Osteoblast (primary cell): ENCODE measurements at regions not wholly inside any gene's neighbourhood (a gene's known extent, or its start where the extent isn't known, plus 50 kb on each side); places are given as distances from the start of the nearest gene placed in this dataset.

Experiments used
- DNase-seq: peaks from one replicate; pipeline ENCODE4 v3.0.0; 2011; ENCODE audit warnings: low spot score, mixed read lengths; ENCODE audit not compliant: insufficient read length; ENCODE audit errors: missing footprints
- H2AFZ ChIP-seq: 2 replicates; pipeline ENCODE4 v1.6.0; 2011; ENCODE audit warnings: mild to moderate bottlenecking, low read length
- H3K27ac ChIP-seq: 2 replicates; pipeline ENCODE4 v1.5.1; 2011; ENCODE audit warnings: mild to moderate bottlenecking, low read depth, low read length, moderate library complexity
- H3K27me3 ChIP-seq: 2 replicates; pipeline ENCODE4 v1.6.0; 2012; ENCODE audit warnings: mild to moderate bottlenecking, control low read depth, inconsistent platforms, low read length, moderate library complexity; ENCODE audit not compliant: insufficient read depth
- H3K36me3 ChIP-seq: 2 replicates; pipeline ENCODE4 v1.5.1; 2011; ENCODE audit warnings: mild to moderate bottlenecking, low read length, control low read depth, moderate library complexity; ENCODE audit not compliant: insufficient read depth
- H3K4me1 ChIP-seq: 2 replicates; pipeline ENCODE4 v1.5.1; 2011; ENCODE audit warnings: mild to moderate bottlenecking, low read length, control low read depth, moderate library complexity; ENCODE audit not compliant: insufficient read depth
- H3K4me2 ChIP-seq: 2 replicates; pipeline ENCODE4 v1.6.0; 2011; ENCODE audit warnings: mild to moderate bottlenecking, low read length; ENCODE audit not compliant: insufficient read depth
- H3K4me3 ChIP-seq: fragments of 200-600 bp; sonication (generic); 3 replicates; pipeline ENCODE4 v1.5.1; 2012; ENCODE audit warnings: mild to moderate bottlenecking, low read length, inconsistent platforms; ENCODE audit not compliant: insufficient read depth
- H3K79me2 ChIP-seq: 2 replicates; pipeline ENCODE4 v1.6.0; 2012; ENCODE audit warnings: mild to moderate bottlenecking, low read length, control low read depth, inconsistent platforms; ENCODE audit not compliant: insufficient read depth
- H3K9me3 ChIP-seq: 2 replicates; pipeline ENCODE4 v1.5.1; 2011; ENCODE audit warnings: low read depth, low read length, control low read depth
- H4K20me1 ChIP-seq: 2 replicates; pipeline ENCODE4 v1.6.0; 2012; ENCODE audit warnings: mild to moderate bottlenecking, low read length, control low read depth; ENCODE audit not compliant: insufficient read depth
- TF ChIP-seq, protein P1 (sequence below): IDR thresholded peaks from 2 replicates; pipeline ENCODE4 v1.5.1; 2011; ENCODE audit warnings: mild to moderate bottlenecking, low read depth, low read length, moderate library complexity; ENCODE audit errors: extremely low read depth

DNA sequence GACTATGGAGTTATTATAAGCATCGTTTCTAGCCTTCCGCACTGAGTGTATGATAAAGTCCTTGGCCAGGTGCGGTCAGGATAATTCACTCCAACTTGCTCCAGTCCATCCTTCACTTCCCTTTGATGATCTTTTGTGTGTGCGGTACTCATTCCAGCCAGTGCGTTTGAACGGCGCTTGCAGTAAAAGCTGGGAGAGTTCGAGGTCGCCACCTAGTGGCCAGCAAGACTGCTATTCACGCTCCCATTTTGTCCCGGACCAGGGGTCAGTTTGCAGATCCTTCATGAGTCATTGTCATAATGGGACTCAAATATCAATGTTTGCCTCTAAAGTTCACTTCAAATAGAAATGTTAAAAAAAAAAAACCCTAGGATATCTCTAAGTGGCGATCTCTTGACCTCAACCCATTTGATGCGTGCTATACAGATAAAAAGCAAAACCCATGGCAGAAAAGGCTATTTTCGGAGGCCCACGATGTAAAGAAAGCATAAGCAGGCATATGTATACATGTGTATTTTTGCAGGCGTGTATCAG, 417.1 kb downstream of the TMEM114 start:
- Histone ChIP-seq H3K79me2 (no peaks in the 10 kb centered on the region), H3K4me3 (no peak overlapping the region), H3K9me3 (peaks cover 5% of the 10 kb centered on the region), H3K27me3 (no peaks in the 10 kb centered on the region), H3K36me3 (no peaks in the 10 kb centered on the region), H3K4me2 (no peak overlapping the region), H3K4me1 (no peaks in the 10 kb centered on the region), H4K20me1 (no peaks in the 10 kb centered on the region), H2AFZ (no peak overlapping the region), H3K27ac (no peak overlapping the region)
- peak; percentile 66 for DNase-seq
- TF ChIP-seq, protein P1, sequence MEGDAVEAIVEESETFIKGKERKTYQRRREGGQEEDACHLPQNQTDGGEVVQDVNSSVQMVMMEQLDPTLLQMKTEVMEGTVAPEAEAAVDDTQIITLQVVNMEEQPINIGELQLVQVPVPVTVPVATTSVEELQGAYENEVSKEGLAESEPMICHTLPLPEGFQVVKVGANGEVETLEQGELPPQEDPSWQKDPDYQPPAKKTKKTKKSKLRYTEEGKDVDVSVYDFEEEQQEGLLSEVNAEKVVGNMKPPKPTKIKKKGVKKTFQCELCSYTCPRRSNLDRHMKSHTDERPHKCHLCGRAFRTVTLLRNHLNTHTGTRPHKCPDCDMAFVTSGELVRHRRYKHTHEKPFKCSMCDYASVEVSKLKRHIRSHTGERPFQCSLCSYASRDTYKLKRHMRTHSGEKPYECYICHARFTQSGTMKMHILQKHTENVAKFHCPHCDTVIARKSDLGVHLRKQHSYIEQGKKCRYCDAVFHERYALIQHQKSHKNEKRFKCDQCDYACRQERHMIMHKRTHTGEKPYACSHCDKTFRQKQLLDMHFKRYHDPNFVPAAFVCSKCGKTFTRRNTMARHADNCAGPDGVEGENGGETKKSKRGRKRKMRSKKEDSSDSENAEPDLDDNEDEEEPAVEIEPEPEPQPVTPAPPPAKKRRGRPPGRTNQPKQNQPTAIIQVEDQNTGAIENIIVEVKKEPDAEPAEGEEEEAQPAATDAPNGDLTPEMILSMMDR: peak; percentile 51

DNA sequence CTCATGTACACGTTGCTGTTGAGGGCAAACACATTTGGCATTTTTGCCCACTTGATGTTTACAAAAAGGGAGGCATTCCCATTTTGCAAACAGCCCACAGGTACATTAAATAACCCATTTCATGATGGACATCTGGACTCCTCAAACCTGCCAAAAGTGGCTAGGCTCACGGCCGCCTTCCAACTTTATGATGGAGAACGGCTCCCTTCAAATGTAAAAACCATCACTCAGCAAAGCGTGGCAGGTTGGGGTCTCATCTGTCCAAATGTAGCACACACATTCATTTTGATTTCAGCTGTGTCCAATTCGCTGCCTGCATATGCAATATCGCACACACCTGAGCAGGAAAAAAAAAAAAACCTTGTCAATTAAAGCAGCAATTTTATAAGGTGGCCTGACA, 417.8 kb downstream of the TMEM114 start:
- Histone ChIP-seq H3K4me1 (no peaks in the 10 kb centered on the region), H3K4me3 (no peak overlapping the region), H2AFZ (no peak overlapping the region), H3K79me2 (no peaks in the 10 kb centered on the region), H3K4me2 (no peak overlapping the region), H3K9me3 (peaks cover 5% of the 10 kb centered on the region), H3K27me3 (no peaks in the 10 kb centered on the region), H4K20me1 (no peaks in the 10 kb centered on the region), H3K36me3 (no peaks in the 10 kb centered on the region), H3K27ac (no peak overlapping the region)
- TF ChIP-seq, protein P1: no peak
- DNase-seq: no peak

DNA sequence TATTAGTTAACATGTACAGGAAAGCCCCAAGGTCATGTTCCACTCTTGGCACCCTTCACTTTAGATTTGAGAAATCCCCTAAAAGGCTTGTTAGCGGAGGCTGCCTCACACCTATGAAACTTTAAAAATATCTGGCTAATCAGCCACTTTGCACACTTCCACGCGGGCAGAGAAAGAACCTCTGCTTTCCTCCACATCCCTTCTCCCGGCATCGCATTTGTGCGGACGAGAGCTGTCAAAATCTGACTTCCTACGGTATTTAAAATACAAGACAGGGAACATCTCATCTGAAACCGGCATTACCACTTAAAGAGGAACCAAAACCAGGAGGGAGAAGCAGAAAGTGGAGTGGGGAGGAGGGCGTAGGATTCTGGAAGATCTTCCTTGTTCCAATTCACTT, 422.3 kb downstream of the TMEM114 start:
- H3K4me1 ChIP-seq: no peaks in the 10 kb centered on the region
- H3K27me3 ChIP-seq: no peaks in the 10 kb centered on the region
- no peak overlapping the region for H3K4me3 ChIP-seq
- TF ChIP-seq, protein P1: no peak
- no peak overlapping the region for H3K27ac ChIP-seq
- H3K79me2 ChIP-seq: no peaks in the 10 kb centered on the region
- no peak for DNase-seq
- H3K9me3 ChIP-seq: peaks cover 5% of the 10 kb centered on the region
- no peak overlapping the region for H3K4me2 ChIP-seq
- no peak overlapping the region for H2AFZ ChIP-seq
- H4K20me1 ChIP-seq: no peaks in the 10 kb centered on the region
- no peaks in the 10 kb centered on the region for H3K36me3 ChIP-seq

DNA sequence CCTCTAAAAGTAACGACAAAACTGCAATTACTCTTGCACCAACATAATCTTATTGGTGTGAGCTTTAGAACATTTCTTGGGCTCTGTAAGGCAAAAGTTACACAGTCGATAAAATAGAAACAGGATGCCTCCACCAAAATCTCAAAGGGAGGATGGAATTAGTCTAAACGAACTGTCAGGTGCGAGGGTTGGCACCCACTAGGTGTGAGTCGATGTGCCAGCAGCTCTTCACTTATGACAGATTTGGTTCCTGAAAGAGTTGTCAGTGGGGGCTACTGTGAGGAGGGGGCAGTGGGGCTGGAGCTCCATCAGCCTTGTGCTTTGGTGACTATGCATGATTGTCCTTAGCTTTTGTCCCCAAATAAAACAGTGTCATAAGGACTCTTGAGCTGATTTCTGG, 422.9 kb downstream of the TMEM114 start:
- Histone ChIP-seq H3K27me3 (no peaks in the 10 kb centered on the region), H3K27ac (no peak overlapping the region), H3K36me3 (no peaks in the 10 kb centered on the region), H3K4me3 (no peak overlapping the region), H3K9me3 (peaks cover 5% of the 10 kb centered on the region), H3K4me1 (no peaks in the 10 kb centered on the region), H3K79me2 (no peaks in the 10 kb centered on the region), H2AFZ (no peak overlapping the region), H3K4me2 (no peak overlapping the region), H4K20me1 (no peaks in the 10 kb centered on the region)
- TF ChIP-seq, protein P1: no peak
- no peak for DNase-seq
